Ovary (tissue), 3 donors: ENCODE measurements at regions not wholly inside any gene's neighbourhood (a gene's known extent, or its start where the extent isn't known, plus 50 kb on each side); places are given as distances from the start of the nearest gene placed in this dataset.

Experiments
- EP300 ChIP-seq: sonication (generic); formaldehyde crosslinking; IDR thresholded peaks from one replicate; pipeline ENCODE4 v1.6.1; 2017; ENCODE audit warnings: antibody characterized with exemption
- POLR2A ChIP-seq: fragments of 450-650 bp; IDR thresholded peaks from one replicate; pipeline ENCODE4 v1.6.1; 2017; ENCODE audit warnings: antibody characterized with exemption, mild to moderate bottlenecking, moderate library complexity
- TF ChIP-seq, protein P1 (sequence below), 3 donors: fragments of 450-650 bp in 2 of 3; fragments of 200-600 bp in 1 of 3; IDR thresholded peaks; one replicate each; pipeline versions ENCODE4 v1.5.1 to v1.8.0; 2016 to 2022; ENCODE audit warnings: antibody characterized with exemption in 3 of 3, mild to moderate bottlenecking in 1 of 3
- donor health status: DM: no; HTN: no; CAD: no.

DNA sequence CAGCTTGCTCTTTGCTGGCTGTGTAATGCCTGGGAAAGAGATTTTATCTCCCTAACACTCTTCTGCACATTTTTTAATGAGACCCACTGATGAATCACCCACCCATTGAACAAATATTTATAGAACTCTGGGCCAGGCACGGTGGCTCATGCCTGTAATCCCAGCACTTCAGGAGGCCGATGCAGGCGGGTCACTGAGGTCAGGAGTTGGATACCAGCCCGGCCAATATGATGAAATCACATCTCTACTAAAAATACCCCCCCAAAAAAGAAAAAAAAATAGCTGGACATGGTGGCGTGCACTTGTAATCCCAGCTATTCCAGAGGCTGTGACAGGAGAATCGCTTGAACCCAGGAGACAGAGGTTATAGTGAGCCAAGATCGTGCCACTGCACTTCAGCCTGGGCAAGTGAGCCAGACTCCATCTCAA, 82.1 kb upstream of the SIRPA start:
- TF ChIP-seq, protein P1, sequence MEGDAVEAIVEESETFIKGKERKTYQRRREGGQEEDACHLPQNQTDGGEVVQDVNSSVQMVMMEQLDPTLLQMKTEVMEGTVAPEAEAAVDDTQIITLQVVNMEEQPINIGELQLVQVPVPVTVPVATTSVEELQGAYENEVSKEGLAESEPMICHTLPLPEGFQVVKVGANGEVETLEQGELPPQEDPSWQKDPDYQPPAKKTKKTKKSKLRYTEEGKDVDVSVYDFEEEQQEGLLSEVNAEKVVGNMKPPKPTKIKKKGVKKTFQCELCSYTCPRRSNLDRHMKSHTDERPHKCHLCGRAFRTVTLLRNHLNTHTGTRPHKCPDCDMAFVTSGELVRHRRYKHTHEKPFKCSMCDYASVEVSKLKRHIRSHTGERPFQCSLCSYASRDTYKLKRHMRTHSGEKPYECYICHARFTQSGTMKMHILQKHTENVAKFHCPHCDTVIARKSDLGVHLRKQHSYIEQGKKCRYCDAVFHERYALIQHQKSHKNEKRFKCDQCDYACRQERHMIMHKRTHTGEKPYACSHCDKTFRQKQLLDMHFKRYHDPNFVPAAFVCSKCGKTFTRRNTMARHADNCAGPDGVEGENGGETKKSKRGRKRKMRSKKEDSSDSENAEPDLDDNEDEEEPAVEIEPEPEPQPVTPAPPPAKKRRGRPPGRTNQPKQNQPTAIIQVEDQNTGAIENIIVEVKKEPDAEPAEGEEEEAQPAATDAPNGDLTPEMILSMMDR (IDR thresholded peaks at IDR 0.05): no peak
- TF ChIP-seq POLR2A: no peak
- no peak for TF ChIP-seq EP300
